ENCODE measurements at regions not wholly inside any gene's neighbourhood (a gene's known extent, or its start where the extent isn't known, plus 50 kb on each side); places are given as distances from the start of the nearest gene placed in this dataset.

DNA sequence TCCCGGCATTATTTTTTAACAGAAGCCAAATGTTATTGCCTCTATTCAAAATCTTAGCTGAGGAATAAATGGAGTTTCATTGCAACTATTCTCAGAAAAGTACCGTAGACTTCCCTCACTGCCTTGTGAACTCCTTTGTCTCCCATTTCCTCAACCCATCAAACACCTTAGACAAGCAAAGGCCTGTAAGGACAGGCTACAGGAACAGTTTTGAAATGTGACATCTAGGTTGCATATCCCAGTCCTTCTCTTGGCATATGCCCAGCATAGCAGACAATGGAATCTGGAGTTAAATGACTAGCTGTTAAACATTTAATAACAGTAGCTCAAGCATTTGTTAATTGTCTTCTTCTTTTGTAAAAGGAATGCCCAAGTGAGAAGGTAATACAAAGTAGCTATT lies 1371.7 kb downstream of the STIM2 start:
- H3K9me3 Mint-ChIP-seq (ENCODE audit: unreplicated experiment) = no peaks in the 10 kb centered on the region
- no peak for DNase-seq
- no peaks in the 10 kb centered on the region for H3K27me3 Mint-ChIP-seq (ENCODE audit: unreplicated experiment)
- no peak overlapping the region for H3K27ac Mint-ChIP-seq (ENCODE audit: unreplicated experiment)
- peaks cover 7% of the 10 kb centered on the region for H3K4me1 Mint-ChIP-seq (ENCODE audit: low read depth, unreplicated experiment)
- H3K4me3 Mint-ChIP-seq (ENCODE audit: unreplicated experiment) = no peak overlapping the region
- H3K36me3 Mint-ChIP-seq (ENCODE audit: unreplicated experiment) = no peaks in the 10 kb centered on the region
- TF ChIP-seq, protein P1, sequence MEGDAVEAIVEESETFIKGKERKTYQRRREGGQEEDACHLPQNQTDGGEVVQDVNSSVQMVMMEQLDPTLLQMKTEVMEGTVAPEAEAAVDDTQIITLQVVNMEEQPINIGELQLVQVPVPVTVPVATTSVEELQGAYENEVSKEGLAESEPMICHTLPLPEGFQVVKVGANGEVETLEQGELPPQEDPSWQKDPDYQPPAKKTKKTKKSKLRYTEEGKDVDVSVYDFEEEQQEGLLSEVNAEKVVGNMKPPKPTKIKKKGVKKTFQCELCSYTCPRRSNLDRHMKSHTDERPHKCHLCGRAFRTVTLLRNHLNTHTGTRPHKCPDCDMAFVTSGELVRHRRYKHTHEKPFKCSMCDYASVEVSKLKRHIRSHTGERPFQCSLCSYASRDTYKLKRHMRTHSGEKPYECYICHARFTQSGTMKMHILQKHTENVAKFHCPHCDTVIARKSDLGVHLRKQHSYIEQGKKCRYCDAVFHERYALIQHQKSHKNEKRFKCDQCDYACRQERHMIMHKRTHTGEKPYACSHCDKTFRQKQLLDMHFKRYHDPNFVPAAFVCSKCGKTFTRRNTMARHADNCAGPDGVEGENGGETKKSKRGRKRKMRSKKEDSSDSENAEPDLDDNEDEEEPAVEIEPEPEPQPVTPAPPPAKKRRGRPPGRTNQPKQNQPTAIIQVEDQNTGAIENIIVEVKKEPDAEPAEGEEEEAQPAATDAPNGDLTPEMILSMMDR (IDR thresholded peaks at IDR 0.05; ENCODE audit: partially characterized antibody, unreplicated experiment) = no peak

DNA sequence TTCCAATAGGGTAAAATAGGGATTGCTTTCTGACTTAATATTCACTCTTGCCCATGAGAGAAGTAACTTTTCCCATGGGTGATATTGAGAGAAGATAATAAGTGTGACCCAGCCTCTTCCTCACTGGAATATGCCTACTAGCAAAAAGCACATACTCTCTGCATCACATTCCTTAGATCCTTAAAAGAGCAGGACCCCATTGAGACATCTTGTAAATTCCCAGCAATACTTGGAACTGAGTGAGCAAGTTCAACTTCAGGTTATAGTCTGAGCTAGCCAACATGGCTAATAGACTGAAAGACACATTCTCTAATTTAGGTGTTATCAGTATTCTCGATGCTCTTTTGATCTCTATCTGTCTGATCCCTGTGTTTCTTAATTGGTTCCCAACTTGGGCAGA lies 1372.3 kb downstream of the STIM2 start:
- Mint-ChIP-seq H3K27me3 (ENCODE audit: unreplicated experiment) (no peaks in the 10 kb centered on the region), H3K4me3 (ENCODE audit: unreplicated experiment) (no peak overlapping the region), H3K36me3 (ENCODE audit: unreplicated experiment) (no peaks in the 10 kb centered on the region), H3K9me3 (ENCODE audit: unreplicated experiment) (no peaks in the 10 kb centered on the region), H3K4me1 (ENCODE audit: low read depth, unreplicated experiment) (peaks cover 7% of the 10 kb centered on the region), H3K27ac (ENCODE audit: unreplicated experiment) (no peak overlapping the region)
- TF ChIP-seq, protein P1 (IDR thresholded peaks at IDR 0.05; ENCODE audit: partially characterized antibody, unreplicated experiment) = no peak
- DNase-seq = no peak

- H3K4me3 Mint-ChIP-seq (ENCODE audit: unreplicated experiment) = no peak overlapping the region
- H3K27ac Mint-ChIP-seq (ENCODE audit: unreplicated experiment) = no peak overlapping the region
- H3K27me3 Mint-ChIP-seq (ENCODE audit: unreplicated experiment) = no peaks in the 10 kb centered on the region
- H3K4me1 Mint-ChIP-seq (ENCODE audit: low read depth, unreplicated experiment) = peaks cover 7% of the 10 kb centered on the region
- TF ChIP-seq, protein P1 (IDR thresholded peaks at IDR 0.05; ENCODE audit: partially characterized antibody, unreplicated experiment) = no peak
- no peaks in the 10 kb centered on the region for H3K36me3 Mint-ChIP-seq (ENCODE audit: unreplicated experiment)
- no peaks in the 10 kb centered on the region for H3K9me3 Mint-ChIP-seq (ENCODE audit: unreplicated experiment)
- no peak for DNase-seq
Measured at GRCh38 chr4:28233724-28234123, 1373.1 kb downstream of the STIM2 start.

- TF ChIP-seq, protein P1 (IDR thresholded peaks at IDR 0.05; ENCODE audit: partially characterized antibody, unreplicated experiment) = no peak
- no peak overlapping the region for H3K4me3 Mint-ChIP-seq (ENCODE audit: unreplicated experiment)
- no peak overlapping the region for H3K27ac Mint-ChIP-seq (ENCODE audit: unreplicated experiment)
- no peaks in the 10 kb centered on the region for H3K4me1 Mint-ChIP-seq (ENCODE audit: low read depth, unreplicated experiment)
- no peaks in the 10 kb centered on the region for H3K27me3 Mint-ChIP-seq (ENCODE audit: unreplicated experiment)
- H3K36me3 Mint-ChIP-seq (ENCODE audit: unreplicated experiment) = no peaks in the 10 kb centered on the region
- no peaks in the 10 kb centered on the region for H3K9me3 Mint-ChIP-seq (ENCODE audit: unreplicated experiment)
- DNase-seq = no peak
Measured at GRCh38 chr4:28238876-28239275, 1378.2 kb downstream of the STIM2 start.

DNA sequence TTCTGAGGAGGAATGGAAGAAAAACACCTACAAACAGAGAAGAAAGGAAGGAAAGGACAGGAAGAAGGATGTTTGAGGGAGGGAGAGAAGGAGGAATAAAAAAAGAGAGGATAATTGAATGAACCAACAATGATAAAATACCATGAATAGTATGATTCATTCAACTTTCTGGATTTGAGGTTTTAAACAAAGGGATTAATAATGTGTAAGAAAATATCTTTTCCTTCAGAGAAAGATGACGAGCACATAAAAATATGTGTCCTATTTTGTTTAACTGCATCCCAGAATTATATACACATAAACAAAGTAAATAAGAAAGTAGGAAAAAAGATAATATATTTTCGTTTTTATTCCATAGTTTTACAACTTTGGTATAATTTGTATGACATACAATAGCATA lies 1380.4 kb downstream of the STIM2 start:
- TF ChIP-seq, protein P1 (IDR thresholded peaks at IDR 0.05; ENCODE audit: partially characterized antibody, unreplicated experiment) = no peak
- H3K4me3 Mint-ChIP-seq (ENCODE audit: unreplicated experiment) = no peak overlapping the region
- no peak for DNase-seq
- no peak overlapping the region for H3K27ac Mint-ChIP-seq (ENCODE audit: unreplicated experiment)
- H3K4me1 Mint-ChIP-seq (ENCODE audit: low read depth, unreplicated experiment) = no peaks in the 10 kb centered on the region
- H3K9me3 Mint-ChIP-seq (ENCODE audit: unreplicated experiment) = no peaks in the 10 kb centered on the region
- H3K27me3 Mint-ChIP-seq (ENCODE audit: unreplicated experiment) = no peaks in the 10 kb centered on the region
- no peaks in the 10 kb centered on the region for H3K36me3 Mint-ChIP-seq (ENCODE audit: unreplicated experiment)

Data from glutamatergic neuron (in vitro differentiated cells).